ENCODE measurements at regions not wholly inside any gene's neighbourhood (a gene's known extent, or its start where the extent isn't known, plus 50 kb on each side); places are given as distances from the start of the nearest gene placed in this dataset.

DNA sequence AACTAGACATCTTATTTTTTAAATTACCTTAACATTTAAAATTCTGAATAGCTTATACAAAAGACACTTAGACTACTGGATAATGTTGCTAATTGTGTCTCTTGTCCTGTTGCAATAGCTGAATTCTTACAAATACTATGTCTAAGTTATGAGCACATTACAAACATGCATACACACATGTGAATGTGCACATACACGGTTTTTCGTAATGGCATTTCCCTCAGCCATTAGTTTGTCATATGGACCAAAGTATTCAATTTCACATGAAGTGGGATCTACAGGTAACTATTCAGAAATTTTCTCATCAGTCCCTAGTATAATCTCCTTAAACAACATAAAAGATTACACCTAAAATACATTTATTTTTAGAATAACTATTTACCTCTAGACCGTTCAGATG lies 178.6 kb upstream of the BET1 start:
- TF ChIP-seq, protein P1, sequence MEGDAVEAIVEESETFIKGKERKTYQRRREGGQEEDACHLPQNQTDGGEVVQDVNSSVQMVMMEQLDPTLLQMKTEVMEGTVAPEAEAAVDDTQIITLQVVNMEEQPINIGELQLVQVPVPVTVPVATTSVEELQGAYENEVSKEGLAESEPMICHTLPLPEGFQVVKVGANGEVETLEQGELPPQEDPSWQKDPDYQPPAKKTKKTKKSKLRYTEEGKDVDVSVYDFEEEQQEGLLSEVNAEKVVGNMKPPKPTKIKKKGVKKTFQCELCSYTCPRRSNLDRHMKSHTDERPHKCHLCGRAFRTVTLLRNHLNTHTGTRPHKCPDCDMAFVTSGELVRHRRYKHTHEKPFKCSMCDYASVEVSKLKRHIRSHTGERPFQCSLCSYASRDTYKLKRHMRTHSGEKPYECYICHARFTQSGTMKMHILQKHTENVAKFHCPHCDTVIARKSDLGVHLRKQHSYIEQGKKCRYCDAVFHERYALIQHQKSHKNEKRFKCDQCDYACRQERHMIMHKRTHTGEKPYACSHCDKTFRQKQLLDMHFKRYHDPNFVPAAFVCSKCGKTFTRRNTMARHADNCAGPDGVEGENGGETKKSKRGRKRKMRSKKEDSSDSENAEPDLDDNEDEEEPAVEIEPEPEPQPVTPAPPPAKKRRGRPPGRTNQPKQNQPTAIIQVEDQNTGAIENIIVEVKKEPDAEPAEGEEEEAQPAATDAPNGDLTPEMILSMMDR (IDR thresholded peaks at IDR 0.05; ENCODE audit: insufficient read depth, low read depth, low read length), result no peak
- no peak for TF ChIP-seq EZH2 (IDR thresholded peaks at IDR 0.05; ENCODE audit: insufficient read depth, low read length)

All from astrocyte (in vitro differentiated cells and primary cell).